ENCODE measurements at regions not wholly inside any gene's neighbourhood (a gene's known extent, or its start where the extent isn't known, plus 50 kb on each side); places are given as distances from the start of the nearest gene placed in this dataset.
"Not testable (repeated sequence)": the region's sequence is repeated elsewhere in the genome, so short reads cannot be mapped to it uniquely, and the experiment has no call there.

GRCh38 chr7:152914014-152914844, 154.7 kb downstream of the ACTR3B start:
- no peak overlapping the region for H3K4me3 ChIP-seq
- H3F3A ChIP-seq (ENCODE audit: insufficient read depth) = no peaks in the 10 kb centered on the region
- H3K36me3 ChIP-seq (ENCODE audit: low read depth) = no peaks in the 10 kb centered on the region
- no peaks in the 10 kb centered on the region for H3K9me2 ChIP-seq (ENCODE audit: insufficient read depth)
- H3K27me3 ChIP-seq (replicated peaks; ENCODE audit: insufficient read depth) = no peaks in the 10 kb centered on the region
- H3K79me2 ChIP-seq (ENCODE audit: insufficient read depth) = no peaks in the 10 kb centered on the region
- DNase-seq = no peak
- no peak overlapping the region for H3K4me2 ChIP-seq (ENCODE audit: unreplicated experiment)
- H3K27ac ChIP-seq = no peak overlapping the region
- H3K9me3 ChIP-seq (ENCODE audit: low read depth) = no peaks in the 10 kb centered on the region
- no peak for TF ChIP-seq EZH2phosphoT487 (IDR thresholded peaks at IDR 0.05; ENCODE audit: insufficient read depth, low read depth)
- no peak for TF ChIP-seq EZH2 (IDR thresholded peaks at IDR 0.05; ENCODE audit: insufficient read depth, poor library complexity, severe bottlenecking)
- in situ Hi-C loops (cut with MboI) = no loop called here
- no peak overlapping the region for H2AFZ ChIP-seq
- H3K9ac ChIP-seq = no peak overlapping the region
- no peaks in the 10 kb centered on the region for H3K4me1 ChIP-seq (ENCODE audit: insufficient read depth)
- 62 to 71% methylated on average over 5 of the region's 5 CpGs for WGBS, 2 experiments (ENCODE audit: low coverage in 1 of 2, low lambda C conversion rate in 2 of 2, missing lambda C conversion rate in 2 of 2)
- no peaks in the 10 kb centered on the region for H4K20me1 ChIP-seq (ENCODE audit: insufficient read depth)

- H3K36me3 ChIP-seq (ENCODE audit: low read depth); H3K4me2 ChIP-seq (ENCODE audit: unreplicated experiment); H3K4me3 ChIP-seq; H3K4me1 ChIP-seq (ENCODE audit: insufficient read depth); H3F3A ChIP-seq (ENCODE audit: insufficient read depth); H4K20me1 ChIP-seq (ENCODE audit: insufficient read depth); H3K9ac ChIP-seq; DNase-seq; H3K27me3 ChIP-seq (replicated peaks; ENCODE audit: insufficient read depth); H3K9me2 ChIP-seq (ENCODE audit: insufficient read depth); in situ Hi-C loops (cut with MboI); H2AFZ ChIP-seq; H3K9me3 ChIP-seq (ENCODE audit: low read depth); H3K27ac ChIP-seq; H3K79me2 ChIP-seq (ENCODE audit: insufficient read depth): not testable (repeated sequence)
- WGBS, 2 experiments (ENCODE audit: low coverage in 1 of 2, low lambda C conversion rate in 2 of 2, missing lambda C conversion rate in 2 of 2) = 35 to 56% methylated on average over 1 of the region's 1 CpG
Observed at GRCh38 chr7:152914845-152915102, 155.2 kb downstream of the ACTR3B start.

GRCh38 chr7:152922318-152923081, 162.9 kb downstream of the ACTR3B start:
- no peaks in the 10 kb centered on the region for H3K4me1 ChIP-seq (ENCODE audit: insufficient read depth)
- no peaks in the 10 kb centered on the region for H3K36me3 ChIP-seq (ENCODE audit: low read depth)
- 60 to 61% methylated on average over 16 of the region's 16 CpGs for WGBS, 2 experiments (ENCODE audit: low coverage in 1 of 2, low lambda C conversion rate in 2 of 2, missing lambda C conversion rate in 2 of 2)
- H3K27me3 ChIP-seq (replicated peaks; ENCODE audit: insufficient read depth) = no peaks in the 10 kb centered on the region
- no peak overlapping the region for H3K4me3 ChIP-seq
- H3K9ac ChIP-seq = no peak overlapping the region
- no peaks in the 10 kb centered on the region for H3K79me2 ChIP-seq (ENCODE audit: insufficient read depth)
- no peaks in the 10 kb centered on the region for H3K9me3 ChIP-seq (ENCODE audit: low read depth)
- no peak overlapping the region for H3K4me2 ChIP-seq (ENCODE audit: unreplicated experiment)
- H3K27ac ChIP-seq = no peak overlapping the region
- TF ChIP-seq EZH2 (IDR thresholded peaks at IDR 0.05; ENCODE audit: insufficient read depth, poor library complexity, severe bottlenecking) (no peak), EZH2phosphoT487 (IDR thresholded peaks at IDR 0.05; ENCODE audit: insufficient read depth, low read depth) (no peak)
- no peaks in the 10 kb centered on the region for H3K9me2 ChIP-seq (ENCODE audit: insufficient read depth)
- DNase-seq = no peak
- H4K20me1 ChIP-seq (ENCODE audit: insufficient read depth) = no peaks in the 10 kb centered on the region
- no peaks in the 10 kb centered on the region for H3F3A ChIP-seq (ENCODE audit: insufficient read depth)
- no peak overlapping the region for H2AFZ ChIP-seq
- in situ Hi-C loops (cut with MboI) = no loop called here

- Histone ChIP-seq H4K20me1 (ENCODE audit: insufficient read depth) (no peaks in the 10 kb centered on the region), H3K9me3 (ENCODE audit: low read depth) (no peaks in the 10 kb centered on the region), H3K79me2 (ENCODE audit: insufficient read depth) (no peaks in the 10 kb centered on the region), H3K27ac (no peak overlapping the region), H3F3A (ENCODE audit: insufficient read depth) (no peaks in the 10 kb centered on the region), H3K9ac (no peak overlapping the region), H3K4me3 (no peak overlapping the region), H3K36me3 (ENCODE audit: low read depth) (no peaks in the 10 kb centered on the region), H2AFZ (no peak overlapping the region), H3K4me2 (ENCODE audit: unreplicated experiment) (no peak overlapping the region), H3K9me2 (ENCODE audit: insufficient read depth) (no peaks in the 10 kb centered on the region), H3K27me3 (replicated peaks; ENCODE audit: insufficient read depth) (no peaks in the 10 kb centered on the region), H3K4me1 (ENCODE audit: insufficient read depth) (no peaks in the 10 kb centered on the region)
- in situ Hi-C loops (cut with MboI) = no loop called here
- WGBS, 2 experiments (ENCODE audit: low coverage in 1 of 2, low lambda C conversion rate in 2 of 2, missing lambda C conversion rate in 2 of 2) = 50 to 59% methylated on average over 12 of the region's 12 CpGs
- no peak for TF ChIP-seq EZH2 (IDR thresholded peaks at IDR 0.05; ENCODE audit: insufficient read depth, poor library complexity, severe bottlenecking)
- no peak for TF ChIP-seq EZH2phosphoT487 (IDR thresholded peaks at IDR 0.05; ENCODE audit: insufficient read depth, low read depth)
- DNase-seq = no peak
Observed at GRCh38 chr7:152923711-152924110, 164.2 kb downstream of the ACTR3B start.
